ENCODE measurements at regions not wholly inside any gene's neighbourhood (a gene's known extent, or its start where the extent isn't known, plus 50 kb on each side); places are given as distances from the start of the nearest gene placed in this dataset.

GRCh38 chr3:168512802-168513201 lies 417.1 kb upstream of the GOLIM4 start:
- no peaks in the 10 kb centered on the region for H3K27me3 ChIP-seq (ENCODE audit: control insufficient read depth, insufficient read depth, low read length)
- WGBS (ENCODE audit: insufficient coverage, insufficient read length) = no CpG with 5 or more reads among the region's 1 CpG
- H3K4me1 ChIP-seq (ENCODE audit: control insufficient read depth, insufficient read depth, low read length) = peaks cover 5% of the 10 kb centered on the region; the same call in 1 of the 2 replicates
- DNase-seq (ENCODE audit: low read depth, low spot score) = no peak
- no peak overlapping the region for H3K27ac ChIP-seq (ENCODE audit: low read length)
- H3K36me3 ChIP-seq (ENCODE audit: control insufficient read depth, insufficient read depth, low read length) = no peaks in the 10 kb centered on the region
- H3K4me3 ChIP-seq (ENCODE audit: low read length) = no peak overlapping the region
- no peaks in the 10 kb centered on the region for H3K9me3 ChIP-seq (ENCODE audit: control insufficient read depth, insufficient read depth, low read length)

GRCh38 chr3:168511428-168512014 lies 415.8 kb upstream of the GOLIM4 start:
- H3K27ac ChIP-seq (ENCODE audit: low read length) = no peak overlapping the region
- no peak overlapping the region for H3K4me3 ChIP-seq (ENCODE audit: low read length)
- peaks cover 2% of the 10 kb centered on the region; the same call in 1 of the 2 replicates for H3K4me1 ChIP-seq (ENCODE audit: control insufficient read depth, insufficient read depth, low read length)
- H3K36me3 ChIP-seq (ENCODE audit: control insufficient read depth, insufficient read depth, low read length) = no peaks in the 10 kb centered on the region
- no peaks in the 10 kb centered on the region for H3K27me3 ChIP-seq (ENCODE audit: control insufficient read depth, insufficient read depth, low read length)
- no CpG with 5 or more reads among the region's 3 CpGs for WGBS (ENCODE audit: insufficient coverage, insufficient read length)
- no peak for DNase-seq (ENCODE audit: low read depth, low spot score)
- no peaks in the 10 kb centered on the region for H3K9me3 ChIP-seq (ENCODE audit: control insufficient read depth, insufficient read depth, low read length)

- no peak overlapping the region for H3K27ac ChIP-seq (ENCODE audit: low read length)
- H3K4me1 ChIP-seq (ENCODE audit: control insufficient read depth, insufficient read depth, low read length) = no peaks in the 10 kb centered on the region
- no CpG with 5 or more reads among the region's 1 CpG for WGBS (ENCODE audit: insufficient coverage, insufficient read length)
Observed at GRCh38 chr3:168506589-168506988, 410.9 kb upstream of the GOLIM4 start.

GRCh38 chr3:168501570-168501969 lies 405.8 kb upstream of the GOLIM4 start:
- DNase-seq (ENCODE audit: low read depth, low spot score) = no peak
- H3K36me3 ChIP-seq (ENCODE audit: control insufficient read depth, insufficient read depth, low read length) = no peaks in the 10 kb centered on the region
- no peaks in the 10 kb centered on the region for H3K4me1 ChIP-seq (ENCODE audit: control insufficient read depth, insufficient read depth, low read length)
- no peak overlapping the region for H3K4me3 ChIP-seq (ENCODE audit: low read length)
- no CpG with 5 or more reads among the region's 1 CpG for WGBS (ENCODE audit: insufficient coverage, insufficient read length)
- no peak overlapping the region for H3K27ac ChIP-seq (ENCODE audit: low read length)
- H3K9me3 ChIP-seq (ENCODE audit: control insufficient read depth, insufficient read depth, low read length) = no peaks in the 10 kb centered on the region
- no peaks in the 10 kb centered on the region for H3K27me3 ChIP-seq (ENCODE audit: control insufficient read depth, insufficient read depth, low read length)

More at GRCh38 chr3:168506589-168506988, 410.9 kb upstream of the GOLIM4 start:
- no peak overlapping the region for H3K4me3 ChIP-seq (ENCODE audit: low read length)
- no peaks in the 10 kb centered on the region for H3K27me3 ChIP-seq (ENCODE audit: control insufficient read depth, insufficient read depth, low read length)
- no peak for DNase-seq (ENCODE audit: low read depth, low spot score)
- no peaks in the 10 kb centered on the region for H3K36me3 ChIP-seq (ENCODE audit: control insufficient read depth, insufficient read depth, low read length)
- H3K9me3 ChIP-seq (ENCODE audit: control insufficient read depth, insufficient read depth, low read length) = no peaks in the 10 kb centered on the region

- H3K9me3 ChIP-seq (ENCODE audit: control insufficient read depth, insufficient read depth, low read length) = no peaks in the 10 kb centered on the region
- H3K36me3 ChIP-seq (ENCODE audit: control insufficient read depth, insufficient read depth, low read length) = no peaks in the 10 kb centered on the region
- no peaks in the 10 kb centered on the region for H3K4me1 ChIP-seq (ENCODE audit: control insufficient read depth, insufficient read depth, low read length)
- no peak overlapping the region for H3K4me3 ChIP-seq (ENCODE audit: low read length)
- no peaks in the 10 kb centered on the region for H3K27me3 ChIP-seq (ENCODE audit: control insufficient read depth, insufficient read depth, low read length)
- no peak for DNase-seq (ENCODE audit: low read depth, low spot score)
- H3K27ac ChIP-seq (ENCODE audit: low read length) = no peak overlapping the region
Observed at GRCh38 chr3:168498194-168498593, 402.5 kb upstream of the GOLIM4 start.

- DNase-seq (ENCODE audit: low read depth, low spot score) = no peak
- H3K36me3 ChIP-seq (ENCODE audit: control insufficient read depth, insufficient read depth, low read length) = no peaks in the 10 kb centered on the region
- no peaks in the 10 kb centered on the region for H3K27me3 ChIP-seq (ENCODE audit: control insufficient read depth, insufficient read depth, low read length)
- no peaks in the 10 kb centered on the region for H3K4me1 ChIP-seq (ENCODE audit: control insufficient read depth, insufficient read depth, low read length)
- H3K27ac ChIP-seq (ENCODE audit: low read length) = no peak overlapping the region
- no CpG with 5 or more reads among the region's 2 CpGs for WGBS (ENCODE audit: insufficient coverage, insufficient read length)
- no peaks in the 10 kb centered on the region for H3K9me3 ChIP-seq (ENCODE audit: control insufficient read depth, insufficient read depth, low read length)
- no peak overlapping the region for H3K4me3 ChIP-seq (ENCODE audit: low read length)
Observed at GRCh38 chr3:168497741-168498140, 402.0 kb upstream of the GOLIM4 start.

- Histone ChIP-seq H3K4me3 (ENCODE audit: low read length) (no peak overlapping the region), H3K9me3 (ENCODE audit: control insufficient read depth, insufficient read depth, low read length) (no peaks in the 10 kb centered on the region), H3K27me3 (ENCODE audit: control insufficient read depth, insufficient read depth, low read length) (no peaks in the 10 kb centered on the region), H3K36me3 (ENCODE audit: control insufficient read depth, insufficient read depth, low read length) (no peaks in the 10 kb centered on the region), H3K4me1 (ENCODE audit: control insufficient read depth, insufficient read depth, low read length) (no peaks in the 10 kb centered on the region), H3K27ac (ENCODE audit: low read length) (no peak overlapping the region)
- WGBS (ENCODE audit: insufficient coverage, insufficient read length) = no CpG with 5 or more reads among the region's 4 CpGs
- no peak for DNase-seq (ENCODE audit: low read depth, low spot score)
Observed at GRCh38 chr3:168497183-168497582, 401.5 kb upstream of the GOLIM4 start.

GRCh38 chr3:168495932-168496331 lies 400.2 kb upstream of the GOLIM4 start:
- no peak for DNase-seq (ENCODE audit: low read depth, low spot score)
- no peak overlapping the region for H3K27ac ChIP-seq (ENCODE audit: low read length)
- no CpG with 5 or more reads among the region's 2 CpGs for WGBS (ENCODE audit: insufficient coverage, insufficient read length)
- H3K27me3 ChIP-seq (ENCODE audit: control insufficient read depth, insufficient read depth, low read length) = no peaks in the 10 kb centered on the region
- no peak overlapping the region for H3K4me3 ChIP-seq (ENCODE audit: low read length)
- H3K36me3 ChIP-seq (ENCODE audit: control insufficient read depth, insufficient read depth, low read length) = no peaks in the 10 kb centered on the region
- H3K9me3 ChIP-seq (ENCODE audit: control insufficient read depth, insufficient read depth, low read length) = no peaks in the 10 kb centered on the region
- no peaks in the 10 kb centered on the region for H3K4me1 ChIP-seq (ENCODE audit: control insufficient read depth, insufficient read depth, low read length)

- DNase-seq (ENCODE audit: low read depth, low spot score) = no peak
- no peaks in the 10 kb centered on the region for H3K4me1 ChIP-seq (ENCODE audit: control insufficient read depth, insufficient read depth, low read length)
- H3K4me3 ChIP-seq (ENCODE audit: low read length) = no peak overlapping the region
- H3K36me3 ChIP-seq (ENCODE audit: control insufficient read depth, insufficient read depth, low read length) = no peaks in the 10 kb centered on the region
- WGBS (ENCODE audit: insufficient coverage, insufficient read length) = no CpG with 5 or more reads among the region's 2 CpGs
- H3K27me3 ChIP-seq (ENCODE audit: control insufficient read depth, insufficient read depth, low read length) = no peaks in the 10 kb centered on the region
- H3K27ac ChIP-seq (ENCODE audit: low read length) = no peak overlapping the region
- no peaks in the 10 kb centered on the region for H3K9me3 ChIP-seq (ENCODE audit: control insufficient read depth, insufficient read depth, low read length)
Observed at GRCh38 chr3:168495270-168495669, 399.5 kb upstream of the GOLIM4 start.

- no peak for DNase-seq (ENCODE audit: low read depth, low spot score)
- H3K9me3 ChIP-seq (ENCODE audit: control insufficient read depth, insufficient read depth, low read length) = no peaks in the 10 kb centered on the region
- no peak overlapping the region for H3K27ac ChIP-seq (ENCODE audit: low read length)
- no peak overlapping the region for H3K4me3 ChIP-seq (ENCODE audit: low read length)
- H3K36me3 ChIP-seq (ENCODE audit: control insufficient read depth, insufficient read depth, low read length) = no peaks in the 10 kb centered on the region
- H3K4me1 ChIP-seq (ENCODE audit: control insufficient read depth, insufficient read depth, low read length) = no peaks in the 10 kb centered on the region
- H3K27me3 ChIP-seq (ENCODE audit: control insufficient read depth, insufficient read depth, low read length) = no peaks in the 10 kb centered on the region
Observed at GRCh38 chr3:168493412-168494205, 397.9 kb upstream of the GOLIM4 start.

GRCh38 chr3:168490981-168491380 lies 395.3 kb upstream of the GOLIM4 start:
- Histone ChIP-seq H3K4me1 (ENCODE audit: control insufficient read depth, insufficient read depth, low read length) (no peaks in the 10 kb centered on the region), H3K4me3 (ENCODE audit: low read length) (no peak overlapping the region), H3K36me3 (ENCODE audit: control insufficient read depth, insufficient read depth, low read length) (no peaks in the 10 kb centered on the region), H3K27ac (ENCODE audit: low read length) (no peak overlapping the region), H3K27me3 (ENCODE audit: control insufficient read depth, insufficient read depth, low read length) (no peaks in the 10 kb centered on the region), H3K9me3 (ENCODE audit: control insufficient read depth, insufficient read depth, low read length) (no peaks in the 10 kb centered on the region)
- no peak for DNase-seq (ENCODE audit: low read depth, low spot score)
- no CpG with 5 or more reads among the region's 1 CpG for WGBS (ENCODE audit: insufficient coverage, insufficient read length)

All from iPS DF 6.9 (cell line).